Spleen (tissue), 7 donors: ENCODE measurements at regions not wholly inside any gene's neighbourhood (a gene's known extent, or its start where the extent isn't known, plus 50 kb on each side); places are given as distances from the start of the nearest gene placed in this dataset.

ENCODE experiments used
- POLR2A ChIP-seq, 3 donors: fragments of 450-650 bp; IDR thresholded peaks; one replicate each; pipeline ENCODE4 v1.5.1; 2017; ENCODE audit warnings: antibody characterized with exemption in 3 of 3, mild to moderate bottlenecking in 1 of 3
- POLR2AphosphoS5 ChIP-seq, 3 donors: sonication (generic); formaldehyde crosslinking; IDR thresholded peaks; one replicate each; pipeline ENCODE4 v1.5.1; 2017; ENCODE audit warnings: antibody characterized with exemption in 3 of 3
- TF ChIP-seq, protein P1 (sequence below), 11 experiments: fragments of 200-600 bp in 7 of 11; fragments of 450-650 bp in 4 of 11; sonication (generic) in 4 of 11; IDR thresholded peaks in 8 of 11; conservative IDR thresholded peaks in 3 of 11; 1 replicate in 7 of 11; 2 replicates in 4 of 11; pipeline versions ENCODE4 v1.4.0 to v1.8.0; 2016 to 2021; ENCODE audit warnings: antibody characterized with exemption in 11 of 11, inconsistent platforms in 4 of 11, mild to moderate bottlenecking in 1 of 11
- donor health status: DM: no; HTN: no; CAD: no; lungs with moderate emphysema.
- donor health status: DM: no; HTN: no; CAD: no.
- donor health status: DM: no; HTN: no; CAD: no.

DNA sequence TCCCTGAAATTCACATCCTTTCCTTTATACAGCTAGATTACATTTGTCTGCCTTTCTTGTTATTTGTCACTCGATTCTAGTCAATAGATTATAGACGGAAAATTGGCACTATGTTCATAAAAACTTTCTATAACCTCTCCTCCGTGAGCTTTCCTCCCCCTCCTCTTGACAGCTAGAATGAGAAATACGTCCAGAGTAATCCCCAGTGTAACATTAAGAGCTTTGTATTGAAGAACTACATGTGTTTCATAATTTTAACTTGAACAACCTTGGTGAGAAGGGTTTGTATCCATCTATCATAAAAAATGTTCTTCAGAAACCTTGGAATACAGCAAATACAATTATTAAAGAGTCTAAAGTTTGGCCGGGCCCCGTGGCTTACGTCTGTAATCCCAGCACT, 1707.4 kb downstream of the PCDH7 start:
- TF ChIP-seq, protein P1, sequence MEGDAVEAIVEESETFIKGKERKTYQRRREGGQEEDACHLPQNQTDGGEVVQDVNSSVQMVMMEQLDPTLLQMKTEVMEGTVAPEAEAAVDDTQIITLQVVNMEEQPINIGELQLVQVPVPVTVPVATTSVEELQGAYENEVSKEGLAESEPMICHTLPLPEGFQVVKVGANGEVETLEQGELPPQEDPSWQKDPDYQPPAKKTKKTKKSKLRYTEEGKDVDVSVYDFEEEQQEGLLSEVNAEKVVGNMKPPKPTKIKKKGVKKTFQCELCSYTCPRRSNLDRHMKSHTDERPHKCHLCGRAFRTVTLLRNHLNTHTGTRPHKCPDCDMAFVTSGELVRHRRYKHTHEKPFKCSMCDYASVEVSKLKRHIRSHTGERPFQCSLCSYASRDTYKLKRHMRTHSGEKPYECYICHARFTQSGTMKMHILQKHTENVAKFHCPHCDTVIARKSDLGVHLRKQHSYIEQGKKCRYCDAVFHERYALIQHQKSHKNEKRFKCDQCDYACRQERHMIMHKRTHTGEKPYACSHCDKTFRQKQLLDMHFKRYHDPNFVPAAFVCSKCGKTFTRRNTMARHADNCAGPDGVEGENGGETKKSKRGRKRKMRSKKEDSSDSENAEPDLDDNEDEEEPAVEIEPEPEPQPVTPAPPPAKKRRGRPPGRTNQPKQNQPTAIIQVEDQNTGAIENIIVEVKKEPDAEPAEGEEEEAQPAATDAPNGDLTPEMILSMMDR (IDR thresholded peaks at IDR 0.05 in 8 of 11, conservative IDR thresholded peaks at IDR 0.05 in 3 of 11): no peak
- TF ChIP-seq POLR2AphosphoS5 (IDR thresholded peaks at IDR 0.05): no peak
- no peak for TF ChIP-seq POLR2A (IDR thresholded peaks at IDR 0.05)
